GM23338 (cell line): ENCODE measurements at regions not wholly inside any gene's neighbourhood (a gene's known extent, or its start where the extent isn't known, plus 50 kb on each side); places are given as distances from the start of the nearest gene placed in this dataset.

Experiments
- ATAC-seq: fragments of 200-7000 bp; cut with Tn5 transposase; 3 replicates; pipeline ENCODE4 v1.9.1; 2020
- DNase-seq: peaks from one replicate; pipeline ENCODE4 v3.0.0-alpha.2; 2015; ENCODE audit warnings: low spot score
- H2AFZ ChIP-seq: fragments of 200-600 bp; sonication (generic); 2 replicates; pipeline ENCODE4 v1.8.0; 2016; ENCODE audit warnings: antibody characterized with exemption, mild to moderate bottlenecking, moderate library complexity
- H3F3A ChIP-seq: fragments of 200-600 bp; sonication (generic); replicated peaks from 2 replicates; pipeline ENCODE4 v1.8.0; 2017; ENCODE audit warnings: antibody characterized with exemption, mixed run types, low read depth
- H3K27ac ChIP-seq: fragments of 200-600 bp; sonication (generic); 2 replicates; pipeline ENCODE4 v1.6.1; 2016; ENCODE audit warnings: low read depth
- H3K27me3 ChIP-seq: fragments of 200-600 bp; sonication (generic); 2 replicates; pipeline ENCODE4 v1.8.0; 2016; ENCODE audit warnings: mild to moderate bottlenecking, mixed run types, moderate library complexity; ENCODE audit not compliant: insufficient read depth
- H3K36me3 ChIP-seq: fragments of 200-600 bp; sonication (generic); 2 replicates; pipeline ENCODE4 v1.8.0; 2016; ENCODE audit warnings: mild to moderate bottlenecking; ENCODE audit not compliant: insufficient read depth
- H3K4me1 ChIP-seq: fragments of 200-600 bp; sonication (generic); 2 replicates; pipeline ENCODE4 v1.8.0; 2016; ENCODE audit warnings: mild to moderate bottlenecking, moderate library complexity; ENCODE audit not compliant: insufficient read depth
- H3K4me2 ChIP-seq: fragments of 200-600 bp; sonication (generic); 2 replicates; pipeline ENCODE4 v1.7.1; 2017; ENCODE audit warnings: mixed run types
- H3K4me3 ChIP-seq: fragments of 200-600 bp; sonication (generic); 2 replicates; pipeline ENCODE4 v1.6.1; 2016; ENCODE audit warnings: mixed run types
- H3K79me2 ChIP-seq: fragments of 200-600 bp; sonication (generic); replicated peaks from 2 replicates; pipeline ENCODE4 v1.8.0; 2017; ENCODE audit warnings: mild to moderate bottlenecking; ENCODE audit not compliant: insufficient read depth
- H3K9me2 ChIP-seq: fragments of 200-600 bp; sonication (generic); 2 replicates; pipeline ENCODE4 v1.8.0; 2017; ENCODE audit not compliant: insufficient read depth
- H4K20me1 ChIP-seq: fragments of 200-600 bp; sonication (generic); replicated peaks from 2 replicates; pipeline ENCODE4 v1.8.0; 2017; ENCODE audit warnings: mild to moderate bottlenecking; ENCODE audit not compliant: insufficient read depth
- H3K27ac Mint-ChIP-seq: 2 replicates; pipeline ENCODE4 v1.8.0; 2020; ENCODE audit warnings: inconsistent platforms, mild to moderate bottlenecking, moderate library complexity, mixed read lengths
- H3K27me3 Mint-ChIP-seq: 3 replicates; pipeline ENCODE4 v1.8.0; 2022; ENCODE audit warnings: low read depth, mild to moderate bottlenecking, moderate library complexity, mixed read lengths, inconsistent platforms; ENCODE audit not compliant: insufficient read depth, poor library complexity
- H3K36me3 Mint-ChIP-seq: 3 replicates; pipeline ENCODE4 v1.8.0; 2021; ENCODE audit warnings: low read depth, mild to moderate bottlenecking, inconsistent platforms, moderate library complexity, mixed read lengths
- H3K4me1 Mint-ChIP-seq: 3 replicates; pipeline ENCODE4 v1.8.0; 2020; ENCODE audit warnings: mild to moderate bottlenecking, inconsistent platforms, mixed read lengths
- H3K4me3 Mint-ChIP-seq: 3 replicates; pipeline ENCODE4 v1.8.0; 2021; ENCODE audit warnings: moderate library complexity, mild to moderate bottlenecking, inconsistent platforms, mixed read lengths
- H3K9me3 Mint-ChIP-seq: 3 replicates; pipeline ENCODE4 v1.8.0; 2020; ENCODE audit warnings: moderate library complexity, mild to moderate bottlenecking, inconsistent platforms, mixed read lengths
- CREB1 ChIP-seq: fragments of 250-450 bp; sonication (Bioruptor Pico); IDR thresholded peaks from 2 replicates; pipeline ENCODE4 v1.5.0; 2020; ENCODE audit warnings: low read depth, mild to moderate bottlenecking, moderate library complexity
- EZH2phosphoT487 ChIP-seq: fragments of 200-600 bp; sonication (generic); IDR thresholded peaks from one replicate; pipeline ENCODE4 v1.8.1; 2018; ENCODE audit warnings: antibody characterized with exemption; ENCODE audit not compliant: unreplicated experiment
- JUNB ChIP-seq: IDR thresholded peaks from one replicate; pipeline ENCODE4 v1.6.1; 2016; ENCODE audit warnings: antibody characterized with exemption; ENCODE audit not compliant: unreplicated experiment
- NANOG ChIP-seq: IDR thresholded peaks from 2 replicates; pipeline ENCODE4 v1.6.1; 2016; ENCODE audit warnings: antibody characterized with exemption, borderline replicate concordance
- POLR2AphosphoS5 ChIP-seq: IDR thresholded peaks from 2 replicates; pipeline ENCODE4 v1.6.1; 2016; ENCODE audit warnings: antibody characterized with exemption, low read depth
- REST ChIP-seq: IDR thresholded peaks from one replicate; pipeline ENCODE4 v1.6.1; 2018; ENCODE audit warnings: antibody characterized with exemption; ENCODE audit not compliant: unreplicated experiment
- ZNF114 ChIP-seq: fragments of 250-450 bp; sonication (Bioruptor Pico); IDR thresholded peaks from 2 replicates; pipeline ENCODE4 v1.5.0; 2020; ENCODE audit warnings: mild to moderate bottlenecking, moderate library complexity
- ZNF331 ChIP-seq: fragments of 250-450 bp; sonication (Bioruptor Pico); IDR thresholded peaks from 2 replicates; pipeline ENCODE4 v1.5.0; 2020; ENCODE audit warnings: low read depth, mild to moderate bottlenecking, moderate library complexity
- ZNF462 ChIP-seq: fragments of 250-450 bp; sonication (Bioruptor Pico); IDR thresholded peaks from 2 replicates; pipeline ENCODE4 v1.5.0; 2020; ENCODE audit warnings: mild to moderate bottlenecking, moderate library complexity
- TF ChIP-seq, protein P1 (sequence below), 2 experiments: fragments of 200-600 bp in 1 of 2; sonication (generic) in 1 of 2; conservative IDR thresholded peaks; 2 replicates each; pipeline versions ENCODE4 v1.5.1 to v1.6.1; 2016 to 2017; ENCODE audit warnings: antibody characterized with exemption in 2 of 2, low read depth in 2 of 2, mild to moderate bottlenecking in 2 of 2, moderate library complexity in 1 of 2

DNA sequence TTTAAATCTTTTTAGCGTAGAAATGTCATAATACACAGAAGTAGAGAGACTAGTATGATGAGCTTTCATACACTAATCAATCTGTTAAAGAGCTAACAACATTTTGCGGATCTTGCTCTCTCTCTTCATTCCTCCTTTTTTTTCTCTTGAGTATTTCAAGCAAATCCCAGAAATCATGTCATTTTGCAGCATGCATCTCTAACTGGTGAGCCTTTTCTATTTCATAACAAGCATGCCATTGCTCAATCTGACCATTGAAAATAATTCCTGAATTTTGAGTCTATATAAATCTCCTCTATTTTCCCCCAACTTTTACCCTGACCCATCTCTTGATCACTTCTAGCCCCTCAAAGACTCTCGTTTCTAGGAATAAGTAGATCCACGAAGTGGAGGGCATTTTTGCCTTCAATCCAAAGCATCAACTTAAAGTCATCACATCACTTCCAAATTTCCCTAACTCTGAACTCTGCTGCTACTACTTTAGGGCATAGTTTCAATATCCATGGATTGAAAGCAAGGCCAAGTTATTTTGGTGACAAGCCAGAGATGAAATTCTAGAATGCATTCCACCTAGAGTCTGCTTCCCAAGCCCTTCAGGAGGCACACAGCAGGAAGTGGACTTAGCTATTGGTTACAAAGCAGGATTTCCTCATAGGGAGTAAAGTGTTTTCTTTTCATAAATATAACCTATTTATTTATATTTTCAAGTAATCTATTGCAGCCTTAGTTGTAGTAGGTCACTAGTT, 253.5 kb upstream of the ZPLD1 start:
- peak; percentile 24 for DNase-seq
- H3K4me2 ChIP-seq: no peak overlapping the region
- H3K27ac ChIP-seq: no peak overlapping the region
- no peaks in the 10 kb centered on the region for H3K9me3 Mint-ChIP-seq
- H3K36me3 Mint-ChIP-seq: no peaks in the 10 kb centered on the region
- TF ChIP-seq POLR2AphosphoS5 (no peak), CREB1 (CRISPR knock-in tag) (no peak), ZNF114 (CRISPR knock-in tag) (no peak), JUNB (no peak), NANOG (no peak), EZH2phosphoT487 (no peak)
- ATAC-seq: 0 out of 3 replicates have a peak, but pooled peaks have one; percentile 26
- H2AFZ ChIP-seq: 0 out of 2 replicates have a peak overlapping the region, but pooled peaks have one; percentile 11
- H3K79me2 ChIP-seq: no peaks in the 10 kb centered on the region
- H3K27me3 ChIP-seq: no peaks in the 10 kb centered on the region
- H3K4me1 ChIP-seq: peaks cover 15% of the 10 kb centered on the region
- no peak overlapping the region for H3K4me3 Mint-ChIP-seq
- no peak overlapping the region for H3K4me3 ChIP-seq
- H3K36me3 ChIP-seq: no peaks in the 10 kb centered on the region
- H3K4me1 Mint-ChIP-seq: peaks cover 14% of the 10 kb centered on the region
- H3K27ac Mint-ChIP-seq: no peak overlapping the region
- no peaks in the 10 kb centered on the region for H3K27me3 Mint-ChIP-seq
- no peaks in the 10 kb centered on the region for H3F3A ChIP-seq
- H4K20me1 ChIP-seq: no peaks in the 10 kb centered on the region
- H3K9me2 ChIP-seq: no peaks in the 10 kb centered on the region

DNA sequence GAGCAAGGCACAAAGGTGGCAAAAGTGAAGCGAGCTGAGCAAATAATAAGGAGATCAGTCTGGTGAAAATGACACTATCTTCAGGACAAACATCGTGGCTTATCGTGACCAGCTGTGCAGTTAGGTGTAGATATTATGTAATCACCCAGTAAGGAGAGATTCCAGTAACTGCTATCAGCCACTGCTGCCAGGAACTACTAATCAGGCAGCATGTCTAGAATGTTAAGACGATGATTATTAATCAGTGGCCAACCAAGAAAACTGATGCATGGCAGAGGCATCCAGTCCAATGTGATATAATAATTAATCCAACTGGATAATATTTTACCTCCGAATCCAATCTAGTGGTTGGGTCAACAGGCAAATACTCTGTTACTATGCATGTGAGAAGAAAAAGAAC, 252.7 kb upstream of the ZPLD1 start:
- Mint-ChIP-seq H3K27ac (no peak overlapping the region), H3K36me3 (no peaks in the 10 kb centered on the region), H3K9me3 (no peaks in the 10 kb centered on the region), H3K4me1 (peaks cover 14% of the 10 kb centered on the region), H3K27me3 (no peaks in the 10 kb centered on the region), H3K4me3 (no peak overlapping the region)
- DNase-seq (no peak), ATAC-seq (no peak)
- no peaks in the 10 kb centered on the region for H3K36me3 ChIP-seq
- no peak overlapping the region for H3K4me2 ChIP-seq
- no peaks in the 10 kb centered on the region for H3F3A ChIP-seq
- no peak overlapping the region for H3K4me3 ChIP-seq
- H3K79me2 ChIP-seq: no peaks in the 10 kb centered on the region
- H3K9me2 ChIP-seq: no peaks in the 10 kb centered on the region
- peaks cover 15% of the 10 kb centered on the region for H3K4me1 ChIP-seq
- no peaks in the 10 kb centered on the region for H3K27me3 ChIP-seq
- no peak overlapping the region for H2AFZ ChIP-seq
- no peak overlapping the region for H3K27ac ChIP-seq
- H4K20me1 ChIP-seq: no peaks in the 10 kb centered on the region
- no peak for TF ChIP-seq ZNF114 (CRISPR knock-in tag)
- no peak for TF ChIP-seq CREB1 (CRISPR knock-in tag)
- TF ChIP-seq ZNF462 (CRISPR knock-in tag): no peak
- TF ChIP-seq ZNF331 (CRISPR knock-in tag): no peak
- TF ChIP-seq, protein P1, sequence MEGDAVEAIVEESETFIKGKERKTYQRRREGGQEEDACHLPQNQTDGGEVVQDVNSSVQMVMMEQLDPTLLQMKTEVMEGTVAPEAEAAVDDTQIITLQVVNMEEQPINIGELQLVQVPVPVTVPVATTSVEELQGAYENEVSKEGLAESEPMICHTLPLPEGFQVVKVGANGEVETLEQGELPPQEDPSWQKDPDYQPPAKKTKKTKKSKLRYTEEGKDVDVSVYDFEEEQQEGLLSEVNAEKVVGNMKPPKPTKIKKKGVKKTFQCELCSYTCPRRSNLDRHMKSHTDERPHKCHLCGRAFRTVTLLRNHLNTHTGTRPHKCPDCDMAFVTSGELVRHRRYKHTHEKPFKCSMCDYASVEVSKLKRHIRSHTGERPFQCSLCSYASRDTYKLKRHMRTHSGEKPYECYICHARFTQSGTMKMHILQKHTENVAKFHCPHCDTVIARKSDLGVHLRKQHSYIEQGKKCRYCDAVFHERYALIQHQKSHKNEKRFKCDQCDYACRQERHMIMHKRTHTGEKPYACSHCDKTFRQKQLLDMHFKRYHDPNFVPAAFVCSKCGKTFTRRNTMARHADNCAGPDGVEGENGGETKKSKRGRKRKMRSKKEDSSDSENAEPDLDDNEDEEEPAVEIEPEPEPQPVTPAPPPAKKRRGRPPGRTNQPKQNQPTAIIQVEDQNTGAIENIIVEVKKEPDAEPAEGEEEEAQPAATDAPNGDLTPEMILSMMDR (conservative IDR thresholded peaks at IDR 0.05; ENCODE audit: low read depth in 2 of 2): no peak
- TF ChIP-seq NANOG: no peak
- no peak for TF ChIP-seq REST
